Sigmoid colon (tissue), 4 donors: ENCODE measurements at regions not wholly inside any gene's neighbourhood (a gene's known extent, or its start where the extent isn't known, plus 50 kb on each side); places are given as distances from the start of the nearest gene placed in this dataset.
"Not testable (repeated sequence)": the region's sequence is repeated elsewhere in the genome, so short reads cannot be mapped to it uniquely, and the experiment has no call there.

Experiments
- EP300 ChIP-seq, 4 donors: sonication (generic); formaldehyde crosslinking; IDR thresholded peaks; one replicate each; pipeline ENCODE4 v1.6.1; 2017; ENCODE audit warnings: antibody characterized with exemption in 4 of 4
- POLR2A ChIP-seq, 2 donors: fragments of 450-650 bp; IDR thresholded peaks; one replicate each; pipeline ENCODE4 v1.6.1; 2016; ENCODE audit warnings: antibody characterized with exemption in 2 of 2, mild to moderate bottlenecking in 2 of 2, moderate library complexity in 2 of 2
- POLR2AphosphoS5 ChIP-seq, 4 donors: sonication (generic); formaldehyde crosslinking; IDR thresholded peaks; one replicate each; pipeline ENCODE4 v1.6.1; 2017; ENCODE audit warnings: antibody characterized with exemption in 4 of 4
- TF ChIP-seq, protein P1 (sequence below), 4 experiments: fragments of 450-650 bp in 3 of 4; fragments of 200-600 bp in 1 of 4; IDR thresholded peaks; one replicate each; pipeline ENCODE4 v1.5.1; 2016 to 2019; ENCODE audit warnings: antibody characterized with exemption in 4 of 4, mild to moderate bottlenecking in 3 of 4, moderate library complexity in 2 of 4

DNA sequence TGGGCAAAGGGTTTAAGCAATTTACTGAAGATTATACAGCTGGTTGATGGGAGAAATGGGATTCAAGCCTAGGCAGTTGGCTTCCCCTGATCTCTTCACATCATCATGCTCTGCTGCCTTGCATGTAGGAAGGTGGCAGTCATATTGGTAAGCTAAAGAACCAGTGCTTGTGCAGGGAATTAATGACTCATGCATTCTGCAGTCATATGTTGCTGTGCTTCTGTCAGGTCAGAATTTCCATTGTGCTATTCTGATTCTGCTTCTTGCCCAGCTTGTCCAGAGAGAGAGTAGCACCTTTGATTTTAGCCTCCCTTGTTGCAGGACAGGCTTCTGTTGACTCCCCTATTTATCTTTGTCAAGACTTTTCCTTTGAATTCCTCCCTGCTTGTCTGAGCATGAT is 114.0 kb upstream of the IKBKE start:
- TF ChIP-seq, protein P1, sequence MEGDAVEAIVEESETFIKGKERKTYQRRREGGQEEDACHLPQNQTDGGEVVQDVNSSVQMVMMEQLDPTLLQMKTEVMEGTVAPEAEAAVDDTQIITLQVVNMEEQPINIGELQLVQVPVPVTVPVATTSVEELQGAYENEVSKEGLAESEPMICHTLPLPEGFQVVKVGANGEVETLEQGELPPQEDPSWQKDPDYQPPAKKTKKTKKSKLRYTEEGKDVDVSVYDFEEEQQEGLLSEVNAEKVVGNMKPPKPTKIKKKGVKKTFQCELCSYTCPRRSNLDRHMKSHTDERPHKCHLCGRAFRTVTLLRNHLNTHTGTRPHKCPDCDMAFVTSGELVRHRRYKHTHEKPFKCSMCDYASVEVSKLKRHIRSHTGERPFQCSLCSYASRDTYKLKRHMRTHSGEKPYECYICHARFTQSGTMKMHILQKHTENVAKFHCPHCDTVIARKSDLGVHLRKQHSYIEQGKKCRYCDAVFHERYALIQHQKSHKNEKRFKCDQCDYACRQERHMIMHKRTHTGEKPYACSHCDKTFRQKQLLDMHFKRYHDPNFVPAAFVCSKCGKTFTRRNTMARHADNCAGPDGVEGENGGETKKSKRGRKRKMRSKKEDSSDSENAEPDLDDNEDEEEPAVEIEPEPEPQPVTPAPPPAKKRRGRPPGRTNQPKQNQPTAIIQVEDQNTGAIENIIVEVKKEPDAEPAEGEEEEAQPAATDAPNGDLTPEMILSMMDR (IDR thresholded peaks at IDR 0.05) = not testable (repeated sequence)
- TF ChIP-seq POLR2AphosphoS5, EP300, POLR2A (IDR thresholded peaks at IDR 0.05): not testable (repeated sequence)
